Tibial nerve (tissue), 4 donors: ENCODE measurements at regions not wholly inside any gene's neighbourhood (a gene's known extent, or its start where the extent isn't known, plus 50 kb on each side); places are given as distances from the start of the nearest gene placed in this dataset.
"Not testable (repeated sequence)": the region's sequence is repeated elsewhere in the genome, so short reads cannot be mapped to it uniquely, and the experiment has no call there.

ENCODE experiments used
- DNase-seq, 2 donors: peaks; one replicate each; pipeline ENCODE4 v3.0.0-alpha.2; 2019; ENCODE audit warnings: low spot score in 2 of 2
- H3K27ac ChIP-seq, 4 donors: fragments of 200-600 bp; sonication (generic) in 3 of 4; one replicate each; pipeline ENCODE4 v1.5.1; 2017 to 2019; ENCODE audit warnings: mild to moderate bottlenecking in 1 of 4
- H3K27me3 ChIP-seq, 2 donors: fragments of 200-600 bp; sonication (generic) in 1 of 2; one replicate each; pipeline versions ENCODE4 v1.5.1 to v1.6.0; 2017 to 2019
- H3K36me3 ChIP-seq, 3 donors: fragments of 200-600 bp; sonication (generic); one replicate each; pipeline ENCODE4 v1.5.1; 2018 to 2019
- H3K4me1 ChIP-seq, 4 donors: fragments of 200-600 bp; sonication (generic) in 3 of 4; one replicate each; pipeline ENCODE4 v1.5.1; 2017 to 2019
- H3K4me3 ChIP-seq, 4 donors: fragments of 200-600 bp; sonication (generic) in 3 of 4; one replicate each; pipeline ENCODE4 v1.5.1; 2017 to 2019; ENCODE audit warnings: mild to moderate bottlenecking in 1 of 4, moderate library complexity in 1 of 4
- H3K9me3 ChIP-seq, 4 donors: fragments of 200-600 bp; sonication (generic) in 3 of 4; one replicate each; pipeline ENCODE4 v1.5.1; 2017 to 2019
- CTCF ChIP-seq, 5 experiments: fragments of 200-600 bp in 3 of 5; fragments of 450-650 bp in 2 of 5; sonication (generic) in 3 of 5; IDR thresholded peaks; one replicate each; pipeline ENCODE4 v1.5.1; 2016 to 2019; ENCODE audit warnings: antibody characterized with exemption in 5 of 5, mild to moderate bottlenecking in 3 of 5, moderate library complexity in 2 of 5
- EP300 ChIP-seq, 2 donors: sonication (generic); formaldehyde crosslinking; IDR thresholded peaks; one replicate each; pipeline ENCODE4 v1.6.1; 2017; ENCODE audit warnings: antibody characterized with exemption in 2 of 2, mild to moderate bottlenecking in 1 of 2
- POLR2A ChIP-seq, 2 donors: fragments of 450-650 bp; IDR thresholded peaks; one replicate each; pipeline ENCODE4 v1.6.1; 2017; ENCODE audit warnings: antibody characterized with exemption in 2 of 2, mild to moderate bottlenecking in 2 of 2, moderate library complexity in 2 of 2
- WGBS, 2 donors: methylation state at CpG; one replicate each; pipeline ENCODE4 v1.1.5; 2018; 5-methylcytosine and 5-hydroxymethylcytosine counted together

DNA sequence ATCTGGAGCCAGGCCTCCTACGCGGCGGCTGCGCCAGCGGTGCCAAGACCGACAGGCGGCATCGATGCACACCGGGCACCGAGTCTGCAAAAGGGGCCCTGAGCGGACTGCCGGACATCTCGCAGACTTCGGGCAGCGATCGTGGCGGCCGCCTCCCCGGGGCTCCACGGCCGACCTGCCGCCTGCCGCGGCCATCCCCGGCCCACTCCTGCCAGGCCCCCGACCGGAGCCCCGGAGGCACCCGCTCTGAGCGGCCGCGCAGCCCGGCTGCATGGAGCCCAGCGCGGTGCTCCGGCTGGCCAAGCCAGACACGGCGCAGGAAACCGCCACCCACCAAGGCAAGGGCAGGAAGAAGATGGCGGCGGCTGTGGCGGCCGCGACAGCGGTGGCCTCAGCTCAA is 154.2 kb upstream of the KCTD7 start:
- H3K4me3 ChIP-seq = no peak overlapping the region
- DNase-seq = no peak
- whole genome bisulfite sequencing, 2 donors = 94 to 99% methylated on average over 24 to 45 of the region's 45 CpGs
- H3K36me3 ChIP-seq = peaks cover 0 to 56% (median 0%) of the 10 kb centered on the region in 3 donors
- TF ChIP-seq POLR2A (IDR thresholded peaks at IDR 0.05) (no peak), CTCF (IDR thresholded peaks at IDR 0.05) (no peak), EP300 (IDR thresholded peaks at IDR 0.05) (no peak)
- H3K9me3 ChIP-seq = no peaks in the 10 kb centered on the region
- no peak overlapping the region for H3K27ac ChIP-seq
- H3K27me3 ChIP-seq = no peaks in the 10 kb centered on the region
- H3K4me1 ChIP-seq = no peaks in the 10 kb centered on the region

- not testable (repeated sequence) for DNase-seq, H3K9me3 ChIP-seq, H3K27me3 ChIP-seq, H3K4me1 ChIP-seq, H3K4me3 ChIP-seq, H3K27ac ChIP-seq
- H3K36me3 ChIP-seq = peaks cover 0 to 73% (median 0%) of the 10 kb centered on the region in 3 donors
- 82 to 90% methylated on average over 3 of the region's 3 CpGs for WGBS, 2 donors
Observed at GRCh38 chr7:66476056-66476455, 152.6 kb upstream of the KCTD7 start.

- WGBS, 2 donors = 92% methylated on average over 3 of the region's 3 CpGs
- H3K36me3 ChIP-seq = peaks cover 0 to 81% (median 0%) of the 10 kb centered on the region in 3 donors
Observed at GRCh38 chr7:66477822-66478397, 150.8 kb upstream of the KCTD7 start.

GRCh38 chr7:66481229-66481628 is 147.5 kb upstream of the KCTD7 start:
- peaks cover 0 to 79% (median 0%) of the 10 kb centered on the region in 3 donors for H3K36me3 ChIP-seq
- DNase-seq, H3K4me1 ChIP-seq, H3K9me3 ChIP-seq, H3K4me3 ChIP-seq, H3K27ac ChIP-seq, H3K27me3 ChIP-seq: not testable (repeated sequence)
- WGBS, 2 donors = 83 to 100% methylated on average over 1 of the region's 1 CpG

More at GRCh38 chr7:66477822-66478397, 150.8 kb upstream of the KCTD7 start:
- H3K27ac ChIP-seq, H3K4me3 ChIP-seq, H3K27me3 ChIP-seq, DNase-seq, H3K9me3 ChIP-seq, H3K4me1 ChIP-seq: not testable (repeated sequence)

GRCh38 chr7:66489065-66489464 is 139.6 kb upstream of the KCTD7 start:
- not testable (repeated sequence) for DNase-seq
- WGBS, 2 donors = 95 to 99% methylated on average over 8 of the region's 8 CpGs

DNA sequence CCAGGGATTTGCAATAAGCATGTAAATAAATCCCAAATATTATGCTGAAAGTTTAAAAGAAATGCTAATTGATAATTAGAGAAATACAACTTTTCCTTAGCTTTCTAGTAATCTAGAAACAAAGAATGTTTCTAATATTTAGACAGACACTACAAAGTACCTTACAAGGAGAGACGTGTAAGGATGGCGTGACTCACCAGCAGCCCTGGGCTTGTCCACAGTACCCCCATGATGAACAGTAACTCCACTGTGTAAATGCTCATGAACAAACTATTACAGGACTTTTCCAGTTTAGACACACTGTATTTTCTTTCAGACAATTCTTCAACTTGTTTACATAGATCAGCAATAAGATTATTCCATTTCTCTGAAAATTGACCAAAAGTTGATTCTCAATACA is 138.9 kb upstream of the KCTD7 start:
- Histone ChIP-seq H3K27ac (peak overlapping the region in 1 of 4 donors; percentile 50), H3K36me3 (peaks cover 0 to 17% (median 0%) of the 10 kb centered on the region in 3 donors), H3K4me1 (peaks cover 0 to 15% (median 8%) of the 10 kb centered on the region in 4 donors)
- not testable (repeated sequence) for H3K4me3 ChIP-seq, H3K27me3 ChIP-seq, H3K9me3 ChIP-seq, DNase-seq
- 23 to 40% methylated on average over 2 of the region's 2 CpGs for WGBS, 2 donors

More at GRCh38 chr7:66489065-66489464, 139.6 kb upstream of the KCTD7 start:
- not testable (repeated sequence) for H3K27ac ChIP-seq, H3K4me1 ChIP-seq, H3K4me3 ChIP-seq, H3K27me3 ChIP-seq, H3K9me3 ChIP-seq
- H3K36me3 ChIP-seq = peaks cover 0 to 19% (median 0%) of the 10 kb centered on the region in 3 donors

DNA sequence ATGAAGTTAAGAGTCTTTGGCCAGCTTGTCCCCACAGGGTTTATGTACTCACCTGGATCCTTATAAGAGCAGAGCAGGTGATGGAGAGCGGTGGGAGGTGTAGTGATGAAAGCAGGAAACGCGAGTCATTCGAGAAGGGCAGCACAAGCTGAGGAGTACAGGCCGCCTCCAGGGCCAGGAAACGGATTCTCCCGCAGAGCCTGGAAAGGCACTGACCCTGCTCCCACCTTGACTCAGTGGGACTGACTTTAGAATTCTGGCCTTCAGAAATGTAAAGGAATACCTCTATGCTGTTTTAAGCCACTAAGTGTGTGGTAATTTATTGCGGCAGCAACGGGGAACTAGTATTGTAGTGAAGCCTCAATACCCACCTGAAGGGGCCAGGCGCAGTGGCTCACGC is 137.7 kb upstream of the KCTD7 start:
- not testable (repeated sequence) for H3K36me3 ChIP-seq, H3K27ac ChIP-seq, H3K9me3 ChIP-seq, H3K4me3 ChIP-seq, H3K27me3 ChIP-seq, DNase-seq
- 81 to 87% methylated on average over 7 to 11 of the region's 11 CpGs for WGBS, 2 donors
- H3K4me1 ChIP-seq = peaks cover 0 to 15% (median 8%) of the 10 kb centered on the region in 4 donors

DNA sequence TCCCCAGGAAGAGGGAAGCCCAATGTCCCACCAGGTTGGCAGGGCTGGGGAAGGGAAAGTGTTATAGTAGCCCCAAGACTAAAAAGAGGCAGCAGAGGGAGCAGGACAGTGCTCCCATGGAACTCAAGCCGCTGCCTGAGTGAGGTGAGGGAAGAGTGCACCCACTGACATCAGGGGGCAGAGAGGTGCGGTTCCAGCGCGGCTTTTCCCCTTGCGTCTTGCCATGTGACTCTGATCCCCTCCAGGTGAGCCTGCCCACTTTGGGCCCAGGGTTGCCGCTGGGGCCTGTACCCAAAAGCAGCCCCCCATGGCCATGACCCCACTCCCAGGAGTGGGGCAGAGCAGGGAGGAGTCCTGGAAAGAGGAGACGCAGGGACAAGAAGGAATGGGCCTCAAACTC is 136.3 kb upstream of the KCTD7 start:
- not testable (repeated sequence) for H3K9me3 ChIP-seq, H3K27me3 ChIP-seq, DNase-seq
- peaks cover 0 to 14% (median 0%) of the 10 kb centered on the region in 3 donors for H3K36me3 ChIP-seq
- H3K27ac ChIP-seq = peak overlapping the region; percentile 90 to 98 (median 96)
- H3K4me1 ChIP-seq = peaks cover 0 to 15% (median 8%) of the 10 kb centered on the region in 4 donors
- H3K4me3 ChIP-seq = peak overlapping the region; percentile 64 to 88 (median 80)
- 89 to 92% methylated on average over 2 to 7 of the region's 7 CpGs for WGBS, 2 donors
